OCI-LY1 (cell line): ENCODE measurements at regions not wholly inside any gene's neighbourhood (a gene's known extent, or its start where the extent isn't known, plus 50 kb on each side); places are given as distances from the start of the nearest gene placed in this dataset.
"Not testable (repeated sequence)": the region's sequence is repeated elsewhere in the genome, so short reads cannot be mapped to it uniquely, and the experiment has no call there.

Source experiments
- H2AFZ ChIP-seq: fragments of 200-600 bp; sonication (generic), shearing (Covaris generic); 2 replicates; pipeline ENCODE4 v1.6.0; 2014; ENCODE audit warnings: antibody characterized with exemption, mild to moderate bottlenecking, low read length
- H3F3A ChIP-seq: fragments of 200-600 bp; sonication (generic), shearing (Covaris generic); 2 replicates; pipeline ENCODE4 v1.6.0; 2014; ENCODE audit warnings: mild to moderate bottlenecking, antibody characterized with exemption, low read length, moderate library complexity; ENCODE audit not compliant: insufficient read depth
- H3K27ac ChIP-seq: fragments of 200-600 bp; sonication (generic); 2 replicates; pipeline ENCODE4 v1.5.1; 2014; ENCODE audit warnings: low read length, mixed run types, mild to moderate bottlenecking, low read depth; ENCODE audit not compliant: poor library complexity, severe bottlenecking
- H3K27me3 ChIP-seq: fragments of 200-600 bp; sonication (generic); 2 replicates; pipeline ENCODE4 v1.6.0; 2014; ENCODE audit warnings: antibody characterized with exemption, mild to moderate bottlenecking, low read length, moderate library complexity; ENCODE audit not compliant: insufficient read depth
- H3K36me3 ChIP-seq: fragments of 200-600 bp; sonication (generic); 2 replicates; pipeline ENCODE4 v1.6.1; 2014; ENCODE audit warnings: mild to moderate bottlenecking, antibody characterized with exemption, low read length, moderate library complexity, mixed read lengths; ENCODE audit not compliant: insufficient read depth
- H3K4me1 ChIP-seq: fragments of 200-600 bp; sonication (generic); 2 replicates; pipeline ENCODE4 v1.5.1; 2014; ENCODE audit warnings: mild to moderate bottlenecking, low read length, moderate library complexity; ENCODE audit not compliant: insufficient read depth, severe bottlenecking
- H3K4me2 ChIP-seq: fragments of 200-600 bp; sonication (generic), shearing (Covaris generic); 2 replicates; pipeline ENCODE4 v1.6.1; 2014; ENCODE audit warnings: low read length
- H3K4me3 ChIP-seq: fragments of 200-600 bp; sonication (generic); 2 replicates; pipeline ENCODE4 v1.5.1; 2014; ENCODE audit warnings: low read length, low read depth, mild to moderate bottlenecking, mixed read lengths; ENCODE audit not compliant: poor library complexity, severe bottlenecking
- H3K79me2 ChIP-seq: fragments of 200-600 bp; shearing (Covaris generic); 2 replicates; pipeline ENCODE4 v1.6.1; 2016; ENCODE audit warnings: mixed run types, low read length, mixed read lengths; ENCODE audit not compliant: insufficient read depth
- H3K9ac ChIP-seq: fragments of 200-600 bp; sonication (generic), shearing (Covaris generic); 2 replicates; pipeline ENCODE4 v1.6.1; 2014; ENCODE audit warnings: mild to moderate bottlenecking, low read length, mixed read lengths
- H3K9me2 ChIP-seq: fragments of 200-600 bp; sonication (generic), shearing (Covaris generic); 2 replicates; pipeline ENCODE4 v1.6.1; 2014; ENCODE audit warnings: low read depth, mild to moderate bottlenecking, low read length, mixed read lengths
- H3K9me3 ChIP-seq: fragments of 200-600 bp; shearing (Covaris generic); 2 replicates; pipeline ENCODE4 v1.6.1; 2014; ENCODE audit warnings: low read length, mixed read lengths
- H4K20me1 ChIP-seq: fragments of 200-600 bp; sonication (generic), shearing (Covaris generic); 2 replicates; pipeline ENCODE4 v1.6.0; 2016; ENCODE audit warnings: mild to moderate bottlenecking, low read length; ENCODE audit not compliant: insufficient read depth
- EZH2 ChIP-seq: fragments of 200-600 bp; sonication (generic), shearing (Covaris generic); IDR thresholded peaks from 2 replicates; pipeline ENCODE4 v1.8.0; 2017; ENCODE audit warnings: borderline replicate concordance, mixed run types, mild to moderate bottlenecking, antibody characterized with exemption, low read length, moderate library complexity, mixed read lengths
- TF ChIP-seq, protein P1 (sequence below): fragments of 200-600 bp; sonication (generic), shearing (Covaris generic); IDR thresholded peaks from 2 replicates; pipeline ENCODE4 v1.5.1; 2017; ENCODE audit warnings: mild to moderate bottlenecking, antibody characterized with exemption, low read length, moderate library complexity, mixed read lengths

DNA sequence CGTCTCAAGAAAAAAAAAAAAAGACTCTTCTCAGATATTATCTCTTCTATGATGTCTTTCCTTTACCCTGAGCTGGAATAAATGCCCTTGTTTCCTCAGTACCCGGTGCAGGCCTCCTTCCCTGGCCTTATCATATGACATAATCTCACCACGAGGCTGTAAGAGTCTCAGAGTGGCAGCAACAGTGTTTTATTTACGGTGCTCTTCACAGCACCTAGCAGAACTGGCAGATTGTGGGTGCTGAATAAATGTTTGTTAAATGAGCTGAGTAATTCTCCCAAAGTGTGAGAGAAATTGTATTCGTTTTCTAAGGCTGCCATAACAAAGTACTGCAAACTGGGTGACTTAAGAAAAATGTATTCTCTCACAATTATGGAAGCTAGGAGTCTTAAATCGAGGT lies 82.8 kb upstream of the CD28 start:
- Histone ChIP-seq H3K27ac (no peak overlapping the region), H3K36me3 (no peaks in the 10 kb centered on the region), H2AFZ (no peak overlapping the region), H3K27me3 (no peaks in the 10 kb centered on the region), H3K79me2 (no peaks in the 10 kb centered on the region), H3F3A (no peaks in the 10 kb centered on the region), H3K4me3 (no peak overlapping the region), H3K4me1 (no peaks in the 10 kb centered on the region), H3K9ac (no peak overlapping the region), H4K20me1 (no peaks in the 10 kb centered on the region), H3K9me2 (no peaks in the 10 kb centered on the region), H3K4me2 (no peak overlapping the region), H3K9me3 (no peaks in the 10 kb centered on the region)
- TF ChIP-seq, protein P1, sequence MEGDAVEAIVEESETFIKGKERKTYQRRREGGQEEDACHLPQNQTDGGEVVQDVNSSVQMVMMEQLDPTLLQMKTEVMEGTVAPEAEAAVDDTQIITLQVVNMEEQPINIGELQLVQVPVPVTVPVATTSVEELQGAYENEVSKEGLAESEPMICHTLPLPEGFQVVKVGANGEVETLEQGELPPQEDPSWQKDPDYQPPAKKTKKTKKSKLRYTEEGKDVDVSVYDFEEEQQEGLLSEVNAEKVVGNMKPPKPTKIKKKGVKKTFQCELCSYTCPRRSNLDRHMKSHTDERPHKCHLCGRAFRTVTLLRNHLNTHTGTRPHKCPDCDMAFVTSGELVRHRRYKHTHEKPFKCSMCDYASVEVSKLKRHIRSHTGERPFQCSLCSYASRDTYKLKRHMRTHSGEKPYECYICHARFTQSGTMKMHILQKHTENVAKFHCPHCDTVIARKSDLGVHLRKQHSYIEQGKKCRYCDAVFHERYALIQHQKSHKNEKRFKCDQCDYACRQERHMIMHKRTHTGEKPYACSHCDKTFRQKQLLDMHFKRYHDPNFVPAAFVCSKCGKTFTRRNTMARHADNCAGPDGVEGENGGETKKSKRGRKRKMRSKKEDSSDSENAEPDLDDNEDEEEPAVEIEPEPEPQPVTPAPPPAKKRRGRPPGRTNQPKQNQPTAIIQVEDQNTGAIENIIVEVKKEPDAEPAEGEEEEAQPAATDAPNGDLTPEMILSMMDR, result no peak
- TF ChIP-seq EZH2, result no peak

DNA sequence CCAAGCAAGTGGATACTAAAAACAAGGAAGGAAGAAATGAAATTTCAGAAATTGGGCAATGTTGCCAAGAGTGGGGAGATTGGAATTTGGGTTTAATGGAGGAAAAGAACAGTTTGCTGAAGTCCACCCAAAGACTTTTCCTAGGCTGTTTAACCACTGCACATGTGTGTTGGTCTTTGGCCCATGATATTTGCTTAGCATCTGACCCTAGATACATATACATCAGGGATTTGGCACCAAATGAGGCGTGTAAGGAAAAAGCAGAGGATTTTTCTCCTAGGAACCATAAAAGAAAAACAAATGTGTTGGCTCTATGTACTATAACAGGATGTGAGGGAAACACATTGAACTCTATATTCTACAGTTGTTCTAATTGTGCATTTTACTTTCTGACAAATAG lies 80.7 kb upstream of the CD28 start:
- H3K4me3 ChIP-seq, result no peak overlapping the region
- H3F3A ChIP-seq, result no peaks in the 10 kb centered on the region
- H3K4me2 ChIP-seq, result no peak overlapping the region
- H3K27ac ChIP-seq, result no peak overlapping the region
- H4K20me1 ChIP-seq, result no peaks in the 10 kb centered on the region
- no peak overlapping the region for H3K9ac ChIP-seq
- no peaks in the 10 kb centered on the region for H3K4me1 ChIP-seq
- no peak overlapping the region for H2AFZ ChIP-seq
- H3K79me2 ChIP-seq, result no peaks in the 10 kb centered on the region
- no peaks in the 10 kb centered on the region for H3K9me3 ChIP-seq
- no peaks in the 10 kb centered on the region for H3K36me3 ChIP-seq
- H3K9me2 ChIP-seq, result no peaks in the 10 kb centered on the region
- TF ChIP-seq EZH2, result no peak
- TF ChIP-seq, protein P1, result no peak
- H3K27me3 ChIP-seq, result no peaks in the 10 kb centered on the region

DNA sequence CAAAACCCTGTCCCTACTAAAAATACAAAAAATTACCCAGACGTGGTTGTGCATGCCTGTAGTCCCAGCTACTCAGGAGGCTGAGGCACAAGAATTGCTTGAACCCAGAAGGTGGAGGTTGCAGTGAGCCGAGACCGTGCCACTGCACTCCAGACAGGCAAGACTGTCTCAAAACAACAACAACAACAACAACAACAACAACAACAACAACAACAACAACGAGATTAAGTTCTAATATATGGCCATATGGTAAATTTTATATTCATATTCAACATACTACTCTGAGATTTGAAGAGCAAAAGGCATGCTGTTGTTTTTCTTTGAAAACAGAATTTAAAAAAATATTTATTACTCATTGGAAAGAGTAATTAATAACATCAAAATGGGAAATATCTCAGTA lies 80.2 kb upstream of the CD28 start:
- H3K27ac ChIP-seq, H3K4me3 ChIP-seq, H3K27me3 ChIP-seq, H3K9me3 ChIP-seq, H3K4me1 ChIP-seq, H3K9ac ChIP-seq, H2AFZ ChIP-seq, H3K9me2 ChIP-seq, H3K4me2 ChIP-seq, H4K20me1 ChIP-seq, H3K79me2 ChIP-seq, H3K36me3 ChIP-seq, H3F3A ChIP-seq: not testable (repeated sequence)

DNA sequence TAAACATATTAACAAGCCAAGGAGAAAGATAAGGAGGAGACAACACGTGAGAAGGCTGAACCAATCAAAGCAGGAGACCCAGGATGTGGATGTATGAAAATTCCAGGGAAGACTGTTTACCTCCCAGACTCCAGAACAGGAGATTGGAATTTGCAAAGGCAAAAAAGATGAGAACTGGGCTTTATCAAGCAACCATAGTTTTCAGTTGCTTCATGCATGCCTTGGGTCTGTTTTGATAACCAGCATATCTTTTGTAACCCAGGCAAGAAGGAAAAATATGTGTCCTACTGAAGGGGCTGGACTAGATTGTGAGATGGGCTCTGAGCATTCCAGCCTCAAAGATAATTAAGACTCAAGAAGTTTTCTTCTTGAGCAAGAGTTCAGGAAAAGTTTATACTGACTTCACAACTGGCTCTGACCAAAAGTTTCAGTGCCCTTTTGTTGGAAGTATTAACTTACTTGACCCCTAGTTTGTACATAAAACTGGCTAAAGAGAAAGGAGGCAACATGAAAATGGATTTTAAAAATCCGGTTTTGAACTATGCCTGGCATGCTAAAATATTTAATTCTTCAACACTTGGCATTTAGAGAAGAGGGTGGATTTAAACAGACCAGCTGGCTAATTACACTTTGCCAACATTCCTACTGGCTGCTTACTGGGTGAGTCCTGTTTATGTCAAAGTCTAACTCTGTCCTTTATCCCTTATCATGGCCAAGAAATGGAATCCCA lies 79.3 kb upstream of the CD28 start:
- Histone ChIP-seq H3K36me3 (no peaks in the 10 kb centered on the region), H3K4me1 (no peaks in the 10 kb centered on the region), H3K9me3 (no peaks in the 10 kb centered on the region), H3K27ac (no peak overlapping the region), H4K20me1 (no peaks in the 10 kb centered on the region), H3K4me3 (no peak overlapping the region), H3K79me2 (no peaks in the 10 kb centered on the region), H3K27me3 (no peaks in the 10 kb centered on the region), H2AFZ (no peak overlapping the region), H3K4me2 (no peak overlapping the region), H3K9me2 (no peaks in the 10 kb centered on the region), H3F3A (no peaks in the 10 kb centered on the region), H3K9ac (no peak overlapping the region)
- TF ChIP-seq, protein P1, result no peak
- no peak for TF ChIP-seq EZH2
